Chondrocyte (in vitro differentiated cells): ENCODE measurements at regions not wholly inside any gene's neighbourhood (a gene's known extent, or its start where the extent isn't known, plus 50 kb on each side); places are given as distances from the start of the nearest gene placed in this dataset.

ENCODE experiments used
- DNase-seq: peaks from one replicate; pipeline ENCODE4 v3.0.0; 2021; ENCODE audit warnings: mixed read lengths, low spot score
- H3K27ac Mint-ChIP-seq: one replicate; pipeline ENCODE4 v1.8.0; 2021; ENCODE audit warnings: mild to moderate bottlenecking, moderate library complexity, mixed read lengths; ENCODE audit not compliant: unreplicated experiment
- H3K27me3 Mint-ChIP-seq: 2 replicates; pipeline ENCODE4 v1.8.0; 2021; ENCODE audit warnings: low read depth, mixed read lengths
- H3K36me3 Mint-ChIP-seq: 2 replicates; pipeline ENCODE4 v1.8.0; 2021; ENCODE audit warnings: low read depth, mixed read lengths
- H3K4me1 Mint-ChIP-seq: 2 replicates; pipeline ENCODE4 v1.8.0; 2021; ENCODE audit warnings: low read depth, mild to moderate bottlenecking, mixed read lengths
- H3K4me3 Mint-ChIP-seq: one replicate; pipeline ENCODE4 v1.8.0; 2021; ENCODE audit warnings: mild to moderate bottlenecking, moderate library complexity, mixed read lengths; ENCODE audit not compliant: unreplicated experiment
- H3K9me3 Mint-ChIP-seq: 2 replicates; pipeline ENCODE4 v1.8.0; 2021; ENCODE audit warnings: low read depth, mixed read lengths
- TF ChIP-seq, protein P1 (sequence below): fragments of 200-600 bp; sonication (generic); IDR thresholded peaks from 2 replicates; pipeline ENCODE4 v1.5.0; 2021; ENCODE audit warnings: antibody characterized with exemption, mild to moderate bottlenecking, moderate library complexity

- H3K36me3 Mint-ChIP-seq, result no peaks in the 10 kb centered on the region
These were observed 52.2 kb upstream of the IRX4 start for GRCh38 chr5:1934801-1935429.

DNA sequence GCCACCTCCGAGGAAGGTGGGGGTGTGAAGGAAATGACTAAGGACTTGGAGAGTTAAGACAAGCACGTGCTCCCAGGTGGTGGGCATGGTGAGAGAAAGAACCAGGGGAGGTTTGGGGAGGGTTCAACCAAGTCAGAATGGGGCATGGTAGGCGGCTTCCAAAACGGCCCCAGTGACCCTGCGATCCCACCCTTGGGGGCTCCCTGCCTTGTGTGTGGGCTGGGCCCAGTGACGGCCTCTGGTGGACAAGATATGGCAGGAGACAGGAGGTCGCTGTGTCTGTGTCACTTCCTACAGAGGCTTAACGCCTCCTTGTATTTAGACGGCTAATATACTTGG, 51.3 kb upstream of the IRX4 start:
- Mint-ChIP-seq H3K36me3 (no peaks in the 10 kb centered on the region), H3K4me3 (no peak overlapping the region), H3K27ac (no peak overlapping the region), H3K9me3 (no peaks in the 10 kb centered on the region), H3K27me3 (peaks cover 43% of the 10 kb centered on the region), H3K4me1 (no peaks in the 10 kb centered on the region)
- TF ChIP-seq, protein P1, sequence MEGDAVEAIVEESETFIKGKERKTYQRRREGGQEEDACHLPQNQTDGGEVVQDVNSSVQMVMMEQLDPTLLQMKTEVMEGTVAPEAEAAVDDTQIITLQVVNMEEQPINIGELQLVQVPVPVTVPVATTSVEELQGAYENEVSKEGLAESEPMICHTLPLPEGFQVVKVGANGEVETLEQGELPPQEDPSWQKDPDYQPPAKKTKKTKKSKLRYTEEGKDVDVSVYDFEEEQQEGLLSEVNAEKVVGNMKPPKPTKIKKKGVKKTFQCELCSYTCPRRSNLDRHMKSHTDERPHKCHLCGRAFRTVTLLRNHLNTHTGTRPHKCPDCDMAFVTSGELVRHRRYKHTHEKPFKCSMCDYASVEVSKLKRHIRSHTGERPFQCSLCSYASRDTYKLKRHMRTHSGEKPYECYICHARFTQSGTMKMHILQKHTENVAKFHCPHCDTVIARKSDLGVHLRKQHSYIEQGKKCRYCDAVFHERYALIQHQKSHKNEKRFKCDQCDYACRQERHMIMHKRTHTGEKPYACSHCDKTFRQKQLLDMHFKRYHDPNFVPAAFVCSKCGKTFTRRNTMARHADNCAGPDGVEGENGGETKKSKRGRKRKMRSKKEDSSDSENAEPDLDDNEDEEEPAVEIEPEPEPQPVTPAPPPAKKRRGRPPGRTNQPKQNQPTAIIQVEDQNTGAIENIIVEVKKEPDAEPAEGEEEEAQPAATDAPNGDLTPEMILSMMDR, result no peak
- DNase-seq, result no peak

More at GRCh38 chr5:1934801-1935429, 52.2 kb upstream of the IRX4 start:
- Mint-ChIP-seq H3K4me3 (no peak overlapping the region), H3K4me1 (no peaks in the 10 kb centered on the region), H3K9me3 (no peaks in the 10 kb centered on the region), H3K27me3 (peaks cover 46% of the 10 kb centered on the region), H3K27ac (no peak overlapping the region)
- no peak for DNase-seq
- TF ChIP-seq, protein P1, result no peak

- H3K4me1 Mint-ChIP-seq, result no peaks in the 10 kb centered on the region
- TF ChIP-seq, protein P1, result no peak
- peaks cover 43% of the 10 kb centered on the region for H3K27me3 Mint-ChIP-seq
- H3K36me3 Mint-ChIP-seq, result no peaks in the 10 kb centered on the region
- no peaks in the 10 kb centered on the region for H3K9me3 Mint-ChIP-seq
- H3K27ac Mint-ChIP-seq, result no peak overlapping the region
- DNase-seq, result no peak
- H3K4me3 Mint-ChIP-seq, result no peak overlapping the region
These were observed 50.8 kb upstream of the IRX4 start for GRCh38 chr5:1933364-1934055.
